Activated B cell treated with CpG ODN at 0.5 μM for 24 hours (primary cell): ENCODE measurements at regions not wholly inside any gene's neighbourhood (a gene's known extent, or its start where the extent isn't known, plus 50 kb on each side); places are given as distances from the start of the nearest gene placed in this dataset.

Source experiments
- ATAC-seq: fragments of 200-7000 bp; cut with Tn5 transposase; one replicate; pipeline ENCODE4 v1.10.0; 2021; ENCODE audit warnings: low read depth, mild to moderate bottlenecking, moderate library complexity
- CTCF ChIA-PET: fragments of 350-600 bp; sonication (Branson Sonifier 250); formaldehyde crosslinking; loops from one replicate; lab custom pipeline; 2021; ENCODE audit warnings: antibody characterized with exemption; lab: Charles Lee
- POLR2A ChIA-PET: fragments of 350-600 bp; sonication (Branson Sonifier 250); formaldehyde crosslinking; loops from one replicate; lab custom pipeline; 2021; ENCODE audit warnings: antibody characterized with exemption; lab: Charles Lee
- DNase-seq: peaks from one replicate; pipeline ENCODE4 v3.0.0; 2022
- H3K27ac Mint-ChIP-seq: one replicate; pipeline ENCODE4 v1.8.0; 2020; ENCODE audit warnings: mixed read lengths
- H3K27me3 Mint-ChIP-seq: one replicate; pipeline ENCODE4 v1.8.0; 2021; ENCODE audit warnings: mixed read lengths
- H3K36me3 Mint-ChIP-seq: one replicate; pipeline ENCODE4 v1.8.0; 2021; ENCODE audit warnings: low read depth, mixed read lengths
- H3K4me1 Mint-ChIP-seq: one replicate; pipeline ENCODE4 v1.8.0; 2021; ENCODE audit warnings: mixed read lengths
- H3K4me3 Mint-ChIP-seq: one replicate; pipeline ENCODE4 v1.8.0; 2020; ENCODE audit warnings: mild to moderate bottlenecking, mixed read lengths
- H3K9me3 Mint-ChIP-seq: one replicate; pipeline ENCODE4 v1.8.0; 2020; ENCODE audit warnings: mixed read lengths
- CTCF ChIP-seq: fragments of 200-600 bp; IDR thresholded peaks from one replicate; pipeline ENCODE4 v1.8.0; 2022; ENCODE audit warnings: antibody characterized with exemption, mild to moderate bottlenecking
- intact Hi-C: fragments of 100-400 bp; cut with micrococcal nuclease; formaldehyde crosslinking; loops from one replicate; pipeline ENCODE4 v1.15.1; 2024

DNA sequence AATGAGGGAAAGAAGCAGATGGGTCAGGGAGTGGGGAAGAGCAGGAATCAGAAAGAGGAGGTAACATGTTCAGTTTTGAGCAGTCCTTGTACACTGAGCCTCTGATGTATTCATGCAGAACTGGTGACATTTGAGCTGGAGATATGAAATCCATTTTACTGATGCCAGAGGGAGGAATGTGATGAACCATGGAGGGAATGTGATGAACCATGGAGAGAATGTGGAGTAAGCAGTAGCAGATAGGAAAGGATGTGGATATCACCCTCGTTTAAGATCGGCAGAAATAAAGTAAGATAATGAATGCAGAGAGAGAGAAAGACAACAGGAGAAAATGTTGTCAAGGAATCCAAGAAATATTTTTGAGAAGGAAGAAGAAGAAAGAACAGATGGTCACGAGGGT is 231.6 kb downstream of the TBXT start:
- intact Hi-C loops, result no loop called here
- ChIA-PET CTCF (no interaction called here), POLR2A (no interaction called here)
- H3K4me3 Mint-ChIP-seq, result no peak overlapping the region
- no peaks in the 10 kb centered on the region for H3K4me1 Mint-ChIP-seq
- H3K9me3 Mint-ChIP-seq, result no peaks in the 10 kb centered on the region
- no peak overlapping the region for H3K27ac Mint-ChIP-seq
- no peak for TF ChIP-seq CTCF
- peaks cover 10% of the 10 kb centered on the region for H3K27me3 Mint-ChIP-seq
- no peaks in the 10 kb centered on the region for H3K36me3 Mint-ChIP-seq
- DNase-seq (no peak), ATAC-seq (no peak)

- TF ChIP-seq CTCF, result no peak
- ATAC-seq (no peak), DNase-seq (no peak)
- intact Hi-C loops, result no loop called here
- H3K27me3 Mint-ChIP-seq, result peaks cover 9% of the 10 kb centered on the region
- no peak overlapping the region for H3K4me3 Mint-ChIP-seq
- no peaks in the 10 kb centered on the region for H3K36me3 Mint-ChIP-seq
- H3K4me1 Mint-ChIP-seq, result no peaks in the 10 kb centered on the region
- POLR2A ChIA-PET, result no interaction called here
- H3K27ac Mint-ChIP-seq, result no peak overlapping the region
- H3K9me3 Mint-ChIP-seq, result no peaks in the 10 kb centered on the region
- CTCF ChIA-PET, result no interaction called here
These were observed 236.0 kb downstream of the TBXT start for GRCh38 chr6:165931675-165932074.

- H3K4me3 Mint-ChIP-seq, result no peak overlapping the region
- H3K4me1 Mint-ChIP-seq, result no peaks in the 10 kb centered on the region
- H3K9me3 Mint-ChIP-seq, result no peaks in the 10 kb centered on the region
- no peak for DNase-seq
- ChIA-PET POLR2A (no interaction called here), CTCF (no interaction called here)
- no peak overlapping the region for H3K27ac Mint-ChIP-seq
- no peaks in the 10 kb centered on the region for H3K36me3 Mint-ChIP-seq
- intact Hi-C loops, result no loop called here
- no peak for ATAC-seq
- no peak for TF ChIP-seq CTCF
- H3K27me3 Mint-ChIP-seq, result peaks cover 2% of the 10 kb centered on the region
These were observed 236.9 kb downstream of the TBXT start for GRCh38 chr6:165930668-165931214.

DNA sequence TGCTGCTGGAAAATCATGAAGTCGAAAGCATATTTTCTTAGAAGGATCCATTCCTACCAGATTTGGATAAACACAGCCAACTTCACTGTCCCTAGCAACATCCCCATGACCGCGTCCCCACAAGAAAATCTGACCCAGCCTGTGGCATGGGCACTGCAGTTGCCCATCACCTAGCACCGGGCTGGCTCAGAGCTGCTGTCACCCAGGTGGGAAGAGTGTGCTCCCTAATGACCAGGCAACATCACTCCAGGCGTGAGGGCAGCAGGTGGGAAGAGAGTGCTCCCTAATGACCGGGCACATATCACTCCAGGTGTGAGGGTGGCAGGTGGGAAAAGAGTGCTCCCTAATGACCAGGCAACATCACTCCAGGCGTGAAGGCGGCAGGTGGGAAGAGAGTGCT is 238.0 kb downstream of the TBXT start:
- no peak for TF ChIP-seq CTCF
- no peaks in the 10 kb centered on the region for H3K36me3 Mint-ChIP-seq
- no peak for ATAC-seq
- DNase-seq, result no peak
- no peak overlapping the region for H3K27ac Mint-ChIP-seq
- peaks cover 2% of the 10 kb centered on the region for H3K27me3 Mint-ChIP-seq
- H3K4me1 Mint-ChIP-seq, result no peaks in the 10 kb centered on the region
- intact Hi-C loops, result no loop called here
- no peak overlapping the region for H3K4me3 Mint-ChIP-seq
- no peaks in the 10 kb centered on the region for H3K9me3 Mint-ChIP-seq
- POLR2A ChIA-PET, result no interaction called here
- CTCF ChIA-PET, result no interaction called here

- no peak overlapping the region for H3K4me3 Mint-ChIP-seq
- CTCF ChIA-PET, result no interaction called here
- H3K27ac Mint-ChIP-seq, result no peak overlapping the region
- no peaks in the 10 kb centered on the region for H3K4me1 Mint-ChIP-seq
- TF ChIP-seq CTCF, result no peak
- no peaks in the 10 kb centered on the region for H3K36me3 Mint-ChIP-seq
- DNase-seq (no peak), ATAC-seq (no peak)
- H3K9me3 Mint-ChIP-seq, result no peaks in the 10 kb centered on the region
- intact Hi-C loops, result no loop called here
- peaks cover 1% of the 10 kb centered on the region for H3K27me3 Mint-ChIP-seq
- POLR2A ChIA-PET, result no interaction called here
These were observed 241.3 kb downstream of the TBXT start for GRCh38 chr6:165926378-165926777.
